K562 (cell line): ENCODE measurements at regions not wholly inside any gene's neighbourhood (a gene's known extent, or its start where the extent isn't known, plus 50 kb on each side); places are given as distances from the start of the nearest gene placed in this dataset.

Experiments
- ATAC-seq: fragments of 200-7000 bp; cut with Tn5 transposase; 3 replicates; pipeline ENCODE4 v1.9.1; 2020; ENCODE audit warnings: moderate library complexity
- BruUV-seq: library from RNA; stranded (reverse); fragments of 400-500 nt; replicated peaks from 2 replicates; lab custom pipeline; 2021; lab: Mats Ljungman, UMichigan
- CTCF ChIA-PET: fragments of 300-600 bp; formaldehyde crosslinking; extraction: SDS; loops from one replicate; lab custom pipeline; 2021; ENCODE audit warnings: low intra/inter-chr PET ratio; lab: Yijun Ruan, JAX
- POLR2A ChIA-PET: fragments of 300-600, 350-650 bp; sonication (Branson Sonifier 250); formaldehyde crosslinking; extraction: SDS; loops from one replicate; lab custom pipeline; 2021; ENCODE audit warnings: antibody characterized with exemption, inconsistent platforms; lab: Yijun Ruan, JAX
- DNase-seq, 4 experiments: peaks; one replicate each; pipeline versions ENCODE4 v3.0.0 to v3.0.0-alpha.2; 2011 to 2018; ENCODE audit warnings: low spot score in 3 of 4, mixed read lengths in 3 of 4; ENCODE audit errors: extremely low read depth in 1 of 4
- FAIRE-seq: peaks from 2 replicates; lab custom pipeline; 2011; peaks lifted over from hg19 to GRCh38; lab: Jason Lieb, UNC
- H2AFZ ChIP-seq: 2 replicates; pipeline ENCODE4 v1.6.0; 2011; ENCODE audit warnings: low read depth, low read length, control low read depth, inconsistent platforms
- H3K27ac ChIP-seq: fragments of 200-600 bp; 3 replicates; pipeline ENCODE4 v1.8.0; 2011; ENCODE audit warnings: low read depth, mild to moderate bottlenecking, control low read depth, inconsistent platforms, low read length, moderate library complexity, mixed read lengths; ENCODE audit errors: extremely low read depth
- H3K27me3 ChIP-seq, 2 experiments: fragments of 300-600 bp in 1 of 2; 2 replicates in 1 of 2; 3 replicates in 1 of 2; pipeline versions ENCODE4 v1.6.0 to v1.8.0; 2011; ENCODE audit warnings: inconsistent platforms in 2 of 2, low read length in 2 of 2, mild to moderate bottlenecking in 1 of 2, mixed read lengths in 1 of 2, moderate library complexity in 1 of 2; ENCODE audit not compliant: control insufficient read depth in 2 of 2, insufficient read depth in 2 of 2
- H3K36me3 ChIP-seq: fragments of 300-600 bp; 3 replicates; pipeline ENCODE4 v1.8.0; 2011; ENCODE audit warnings: mild to moderate bottlenecking, low read length, inconsistent platforms; ENCODE audit not compliant: control insufficient read depth, insufficient read depth
- H3K4me1 ChIP-seq, 2 experiments: fragments of 200-600 bp in 1 of 2; replicated peaks in 1 of 2; 2 replicates in 1 of 2; 3 replicates in 1 of 2; pipeline versions ENCODE4 v1.5.1 to v1.8.0; 2011; ENCODE audit warnings: inconsistent platforms in 2 of 2, low read length in 2 of 2, mild to moderate bottlenecking in 1 of 2, mixed read lengths in 1 of 2, moderate library complexity in 1 of 2; ENCODE audit not compliant: control insufficient read depth in 2 of 2, insufficient read depth in 2 of 2
- H3K4me2 ChIP-seq: 2 replicates; pipeline ENCODE4 v1.6.1; 2011; ENCODE audit warnings: low read length, control low read depth, inconsistent platforms, mixed read lengths; ENCODE audit not compliant: insufficient read depth
- H3K4me3 ChIP-seq: fragments of 200-600 bp; sonication (generic), shearing (Covaris generic); 2 replicates; pipeline ENCODE4 v1.5.1; 2016; ENCODE audit warnings: control low read depth, inconsistent platforms
- H3K79me2 ChIP-seq: fragments of 200-600 bp; 3 replicates; pipeline ENCODE4 v1.8.0; 2011; ENCODE audit warnings: low read length, inconsistent platforms; ENCODE audit not compliant: control insufficient read depth, insufficient read depth
- H3K9ac ChIP-seq, 2 experiments: 2 replicates each; pipeline versions ENCODE4 v1.6.0 to v1.6.1; 2011; ENCODE audit warnings: low read depth in 2 of 2, low read length in 2 of 2, control low read depth in 1 of 2, inconsistent platforms in 1 of 2, mild to moderate bottlenecking in 1 of 2, mixed read lengths in 1 of 2; ENCODE audit not compliant: insufficient read depth in 1 of 2
- H3K9me1 ChIP-seq: one replicate; pipeline ENCODE4 v1.6.0; 2011; ENCODE audit warnings: inconsistent platforms, mild to moderate bottlenecking, low read length, moderate library complexity; ENCODE audit not compliant: control insufficient read depth, insufficient read depth
- H3K9me3 ChIP-seq: replicated peaks from 2 replicates; pipeline ENCODE4 v1.5.1; 2011; ENCODE audit warnings: low read depth, low read length, inconsistent platforms; ENCODE audit not compliant: control insufficient read depth, insufficient read depth
- H4K20me1 ChIP-seq: replicated peaks from 2 replicates; pipeline ENCODE4 v1.6.1; 2011; ENCODE audit warnings: low read length, inconsistent platforms, mixed read lengths; ENCODE audit not compliant: control insufficient read depth, insufficient read depth
- HDAC2 ChIP-seq: fragments of 450-650 bp; IDR thresholded peaks from 2 replicates; pipeline ENCODE4 v1.6.1; 2016; ENCODE audit warnings: mild to moderate bottlenecking
- HNRNPUL1 ChIP-seq: fragments of 200-400 bp; formaldehyde crosslinking; IDR thresholded peaks from 2 replicates; pipeline ENCODE4 v1.6.1; 2017; ENCODE audit warnings: low read length
- NCOA1 ChIP-seq: fragments of 450-650 bp; IDR thresholded peaks from 2 replicates; pipeline ENCODE4 v1.6.1; 2016; ENCODE audit warnings: low read depth
- NR3C1 ChIP-seq: sonication (generic); formaldehyde crosslinking; IDR thresholded peaks from 2 replicates; pipeline ENCODE4 v1.8.1; 2022; ENCODE audit warnings: missing genetic modification reagents
- SMAD4 ChIP-seq: fragments of 250-450 bp; sonication (Bioruptor Pico); conservative IDR thresholded peaks from 2 replicates; pipeline ENCODE4 v1.8.0; 2021; ENCODE audit warnings: inconsistent platforms, mild to moderate bottlenecking, moderate library complexity
- SMARCB1 ChIP-seq: IDR thresholded peaks from 2 replicates; pipeline ENCODE4 v1.6.1; 2011; ENCODE audit warnings: improper control_type of control experiment, low read depth; ENCODE audit not compliant: insufficient read length
- YBX1 ChIP-seq: fragments of 450-650 bp; IDR thresholded peaks from 2 replicates; pipeline ENCODE4 v1.7.1; 2016; ENCODE audit warnings: mild to moderate bottlenecking
- WGBS: fragments of 100-300 bp; shearing (Covaris generic); methylation state at CpG from one replicate; pipeline ENCODE4 v1.1.6; 2016; ENCODE audit warnings: low coverage, mixed read lengths; ENCODE audit not compliant: insufficient coverage; ENCODE audit errors: missing lambda C conversion rate; 5-methylcytosine and 5-hydroxymethylcytosine counted together
- in situ Hi-C: fragments of 300-500 bp; cut with MboI; formaldehyde crosslinking; loops from 4 replicates; pipeline ENCODE4 v1.15.0; 2018; ENCODE audit warnings: inconsistent platforms, mixed read lengths
- intact Hi-C: fragments of 100-400 bp; cut with micrococcal nuclease; formaldehyde crosslinking; loops from 2 replicates; pipeline ENCODE4 v1.14.2; 2022
- TF ChIP-seq, protein P1 (sequence below): fragments of 450-650 bp; formaldehyde crosslinking; conservative IDR thresholded peaks from 2 replicates; pipeline ENCODE4 v1.4.0; 2022; ENCODE audit warnings: mild to moderate bottlenecking, missing genetic modification characterization
- TF ChIP-seq, protein P2 (sequence below): sonication (generic); formaldehyde crosslinking; IDR thresholded peaks from 2 replicates; pipeline ENCODE4 v1.8.1; 2022; ENCODE audit warnings: missing genetic modification reagents
- TF ChIP-seq, protein P3 (sequence below): fragments of 450-650 bp; IDR thresholded peaks from 2 replicates; pipeline ENCODE4 v1.6.1; 2014; ENCODE audit warnings: low read depth, mild to moderate bottlenecking, moderate library complexity, borderline replicate concordance
- TF ChIP-seq, protein P4 (sequence below): fragments of 250-450 bp; sonication (Bioruptor Pico); IDR thresholded peaks from 2 replicates; pipeline ENCODE4 v1.4.0; 2020; ENCODE audit warnings: mild to moderate bottlenecking, moderate library complexity
- TF ChIP-seq, protein P5 (sequence below): fragments of 450-650 bp; formaldehyde crosslinking; IDR thresholded peaks from 2 replicates; pipeline ENCODE4 v1.4.0; 2022; ENCODE audit warnings: missing genetic modification characterization

DNA sequence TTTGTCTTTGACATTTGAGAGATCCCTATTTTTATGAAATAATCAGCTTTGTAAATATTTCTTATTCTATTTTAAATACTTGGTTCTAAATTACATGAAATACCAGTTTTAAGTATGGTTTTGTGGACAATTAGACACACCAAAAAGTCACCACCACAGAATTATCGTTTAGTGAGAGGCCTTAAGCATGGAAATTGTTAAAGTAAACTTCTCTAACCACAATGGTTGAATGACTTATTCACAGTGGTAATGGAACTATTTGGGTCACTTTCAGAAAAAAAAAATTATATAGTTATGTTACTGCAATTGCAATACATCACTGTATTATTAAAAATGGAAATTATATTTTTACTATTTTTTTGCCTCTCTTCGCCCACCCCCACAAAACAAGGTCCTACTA, 1252.5 kb downstream of the EFNA5 start:
- FAIRE-seq (no peak), DNase-seq (no peak), ATAC-seq (no peak)
- H3K27ac ChIP-seq = no peak overlapping the region
- H3K36me3 ChIP-seq = no peaks in the 10 kb centered on the region
- no peaks in the 10 kb centered on the region for H3K79me2 ChIP-seq
- POLR2A ChIA-PET = no interaction called here
- H3K9me1 ChIP-seq = no peaks in the 10 kb centered on the region
- no peaks in the 10 kb centered on the region for H3K27me3 ChIP-seq
- 0 out of 2 replicates have a peak, but pooled peaks cover 2% of the 10 kb centered on the region for H3K9me3 ChIP-seq
- no peak overlapping the region for H3K4me3 ChIP-seq
- CTCF ChIA-PET = no interaction called here
- no peak overlapping the region for H3K9ac ChIP-seq
- in situ Hi-C loops = no loop called here
- no peak overlapping the region for H3K4me2 ChIP-seq
- TF ChIP-seq, protein P1, sequence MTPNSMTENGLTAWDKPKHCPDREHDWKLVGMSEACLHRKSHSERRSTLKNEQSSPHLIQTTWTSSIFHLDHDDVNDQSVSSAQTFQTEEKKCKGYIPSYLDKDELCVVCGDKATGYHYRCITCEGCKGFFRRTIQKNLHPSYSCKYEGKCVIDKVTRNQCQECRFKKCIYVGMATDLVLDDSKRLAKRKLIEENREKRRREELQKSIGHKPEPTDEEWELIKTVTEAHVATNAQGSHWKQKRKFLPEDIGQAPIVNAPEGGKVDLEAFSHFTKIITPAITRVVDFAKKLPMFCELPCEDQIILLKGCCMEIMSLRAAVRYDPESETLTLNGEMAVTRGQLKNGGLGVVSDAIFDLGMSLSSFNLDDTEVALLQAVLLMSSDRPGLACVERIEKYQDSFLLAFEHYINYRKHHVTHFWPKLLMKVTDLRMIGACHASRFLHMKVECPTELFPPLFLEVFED (CRISPR knock-in tag) = no peak
- TF ChIP-seq, protein P2, sequence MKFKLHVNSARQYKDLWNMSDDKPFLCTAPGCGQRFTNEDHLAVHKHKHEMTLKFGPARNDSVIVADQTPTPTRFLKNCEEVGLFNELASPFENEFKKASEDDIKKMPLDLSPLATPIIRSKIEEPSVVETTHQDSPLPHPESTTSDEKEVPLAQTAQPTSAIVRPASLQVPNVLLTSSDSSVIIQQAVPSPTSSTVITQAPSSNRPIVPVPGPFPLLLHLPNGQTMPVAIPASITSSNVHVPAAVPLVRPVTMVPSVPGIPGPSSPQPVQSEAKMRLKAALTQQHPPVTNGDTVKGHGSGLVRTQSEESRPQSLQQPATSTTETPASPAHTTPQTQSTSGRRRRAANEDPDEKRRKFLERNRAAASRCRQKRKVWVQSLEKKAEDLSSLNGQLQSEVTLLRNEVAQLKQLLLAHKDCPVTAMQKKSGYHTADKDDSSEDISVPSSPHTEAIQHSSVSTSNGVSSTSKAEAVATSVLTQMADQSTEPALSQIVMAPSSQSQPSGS (CRISPR knock-in tag) = no peak
- TF ChIP-seq, protein P3, sequence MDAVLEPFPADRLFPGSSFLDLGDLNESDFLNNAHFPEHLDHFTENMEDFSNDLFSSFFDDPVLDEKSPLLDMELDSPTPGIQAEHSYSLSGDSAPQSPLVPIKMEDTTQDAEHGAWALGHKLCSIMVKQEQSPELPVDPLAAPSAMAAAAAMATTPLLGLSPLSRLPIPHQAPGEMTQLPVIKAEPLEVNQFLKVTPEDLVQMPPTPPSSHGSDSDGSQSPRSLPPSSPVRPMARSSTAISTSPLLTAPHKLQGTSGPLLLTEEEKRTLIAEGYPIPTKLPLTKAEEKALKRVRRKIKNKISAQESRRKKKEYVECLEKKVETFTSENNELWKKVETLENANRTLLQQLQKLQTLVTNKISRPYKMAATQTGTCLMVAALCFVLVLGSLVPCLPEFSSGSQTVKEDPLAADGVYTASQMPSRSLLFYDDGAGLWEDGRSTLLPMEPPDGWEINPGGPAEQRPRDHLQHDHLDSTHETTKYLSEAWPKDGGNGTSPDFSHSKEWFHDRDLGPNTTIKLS = no peak
- TF ChIP-seq, protein P4, sequence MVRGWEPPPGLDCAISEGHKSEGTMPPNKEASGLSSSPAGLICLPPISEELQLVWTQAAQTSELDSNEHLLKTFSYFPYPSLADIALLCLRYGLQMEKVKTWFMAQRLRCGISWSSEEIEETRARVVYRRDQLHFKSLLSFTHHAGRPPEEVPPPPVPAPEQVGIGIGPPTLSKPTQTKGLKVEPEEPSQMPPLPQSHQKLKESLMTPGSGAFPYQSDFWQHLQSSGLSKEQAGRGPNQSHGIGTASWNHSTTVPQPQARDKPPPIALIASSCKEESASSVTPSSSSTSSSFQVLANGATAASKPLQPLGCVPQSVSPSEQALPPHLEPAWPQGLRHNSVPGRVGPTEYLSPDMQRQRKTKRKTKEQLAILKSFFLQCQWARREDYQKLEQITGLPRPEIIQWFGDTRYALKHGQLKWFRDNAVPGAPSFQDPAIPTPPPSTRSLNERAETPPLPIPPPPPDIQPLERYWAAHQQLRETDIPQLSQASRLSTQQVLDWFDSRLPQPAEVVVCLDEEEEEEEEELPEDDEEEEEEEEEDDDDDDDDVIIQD (CRISPR knock-in tag) = no peak
- TF ChIP-seq SMARCB1 (no peak), NR3C1 (no peak), HNRNPUL1 (no peak), NCOA1 (no peak), YBX1 (no peak), SMAD4 (CRISPR knock-in tag) (no peak), HDAC2 (no peak)
- TF ChIP-seq, protein P5, sequence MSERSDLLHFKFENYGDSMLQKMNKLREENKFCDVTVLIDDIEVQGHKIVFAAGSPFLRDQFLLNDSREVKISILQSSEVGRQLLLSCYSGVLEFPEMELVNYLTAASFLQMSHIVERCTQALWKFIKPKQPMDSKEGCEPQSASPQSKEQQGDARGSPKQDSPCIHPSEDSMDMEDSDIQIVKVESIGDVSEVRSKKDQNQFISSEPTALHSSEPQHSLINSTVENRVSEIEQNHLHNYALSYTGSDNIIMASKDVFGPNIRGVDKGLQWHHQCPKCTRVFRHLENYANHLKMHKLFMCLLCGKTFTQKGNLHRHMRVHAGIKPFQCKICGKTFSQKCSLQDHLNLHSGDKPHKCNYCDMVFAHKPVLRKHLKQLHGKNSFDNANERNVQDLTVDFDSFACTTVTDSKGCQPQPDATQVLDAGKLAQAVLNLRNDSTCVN (CRISPR knock-in tag) = no peak
- no peaks in the 10 kb centered on the region for H4K20me1 ChIP-seq
- no peak overlapping the region for H2AFZ ChIP-seq
- H3K4me1 ChIP-seq = no peaks in the 10 kb centered on the region
- intact Hi-C loops = no loop called here
- no TSS peak for BruUV-seq
- WGBS = 0% methylated on average over 2 of the region's 2 CpGs
